HS-27A (cell line): ENCODE measurements at regions not wholly inside any gene's neighbourhood (a gene's known extent, or its start where the extent isn't known, plus 50 kb on each side); places are given as distances from the start of the nearest gene placed in this dataset.

ENCODE experiments used
- DNase-seq: peaks from one replicate; pipeline ENCODE4 v3.0.0-alpha.2; 2012; ENCODE audit warnings: low read depth, missing footprints

DNA sequence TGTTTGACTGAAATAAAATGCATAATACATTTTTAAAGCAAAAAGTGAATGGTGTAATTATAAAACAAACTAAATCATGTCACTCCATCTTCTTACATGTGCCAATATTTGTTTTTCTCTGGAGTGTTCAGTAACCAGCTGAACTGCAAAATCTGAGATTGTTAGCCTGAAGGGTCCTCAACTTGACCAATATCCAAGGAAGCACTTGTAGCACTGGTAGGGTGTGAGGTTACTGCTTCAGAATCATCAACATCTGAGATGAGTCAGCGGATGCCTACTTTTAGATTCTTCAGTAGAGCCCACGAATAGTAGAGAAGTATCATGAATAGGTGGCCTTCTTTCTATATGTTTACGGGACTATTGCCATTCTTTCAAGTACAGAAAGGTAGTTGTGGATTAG is 226.7 kb downstream of the TLE4 start:
- DNase-seq, result no peak

- DNase-seq, result no peak
Measured at GRCh38 chr9:79796411-79796810, 224.6 kb downstream of the TLE4 start.

DNA sequence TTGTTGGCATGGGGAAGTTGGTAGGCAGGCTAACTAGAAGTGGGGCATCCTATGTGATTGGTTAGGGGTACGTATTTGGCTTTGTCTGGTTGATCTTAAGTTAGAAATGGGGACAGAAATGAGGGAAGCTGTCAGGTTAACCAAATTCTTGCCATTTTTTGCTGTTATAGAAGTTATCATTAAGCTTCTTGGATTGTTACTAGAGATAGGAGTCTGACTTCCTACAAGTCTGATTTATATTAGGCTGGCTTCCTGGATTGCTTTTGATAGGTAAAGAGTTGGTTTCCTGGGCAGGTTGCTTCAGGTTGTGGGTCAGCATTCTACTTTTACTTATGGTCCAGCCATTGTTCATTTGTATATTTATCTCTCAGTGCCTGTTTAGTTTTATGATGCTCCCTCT is 216.9 kb downstream of the TLE4 start:
- DNase-seq, result no peak

- no peak for DNase-seq
Measured at GRCh38 chr9:79781263-79781662, 209.5 kb downstream of the TLE4 start.

- no peak for DNase-seq
Measured at GRCh38 chr9:79780559-79780958, 208.8 kb downstream of the TLE4 start.

- DNase-seq, result no peak
Measured at GRCh38 chr9:79779901-79780300, 208.1 kb downstream of the TLE4 start.

- DNase-seq, result no peak
Measured at GRCh38 chr9:79778581-79778980, 206.8 kb downstream of the TLE4 start.

- no peak for DNase-seq
Measured at GRCh38 chr9:79776581-79776980, 204.8 kb downstream of the TLE4 start.
